Right cardiac atrium (tissue), 5 donors: ENCODE measurements at regions not wholly inside any gene's neighbourhood (a gene's known extent, or its start where the extent isn't known, plus 50 kb on each side); places are given as distances from the start of the nearest gene placed in this dataset.
"Not testable (repeated sequence)": the region's sequence is repeated elsewhere in the genome, so short reads cannot be mapped to it uniquely, and the experiment has no call there.

Source experiments
- ATAC-seq, 2 donors: fragments of 200-7000 bp; cut with Tn5 transposase; one replicate each; pipeline versions ENCODE4 v1.8.0 to v1.9.1; 2020; ENCODE audit warnings: moderate library complexity in 2 of 2, mild to moderate bottlenecking in 1 of 2
- DNase-seq, 3 donors: peaks; one replicate each; pipeline ENCODE4 v3.0.0-alpha.2; 2020
- H3K27ac ChIP-seq: one replicate; pipeline ENCODE4 v1.5.1; 2013; ENCODE audit warnings: mild to moderate bottlenecking, low read length, control low read depth, moderate library complexity
- H3K27me3 ChIP-seq: one replicate; pipeline ENCODE4 v1.6.1; 2013; ENCODE audit not compliant: control insufficient read depth, insufficient read depth
- H3K4me1 ChIP-seq: one replicate; pipeline ENCODE4 v1.6.1; 2013; ENCODE audit warnings: low read length; ENCODE audit not compliant: control insufficient read depth, insufficient read depth
- H3K4me3 ChIP-seq: one replicate; pipeline ENCODE4 v1.5.1; 2013; ENCODE audit warnings: low read length, control low read depth
- H3K9me3 ChIP-seq: one replicate; pipeline ENCODE4 v1.6.1; 2013; ENCODE audit warnings: low read length; ENCODE audit not compliant: control insufficient read depth
- WGBS: extraction: QIAGEN DNeasy Blood & Tissue Kit; methylation state at CpG from one replicate; pipeline ENCODE4 v1.1.7; 2013; 5-methylcytosine and 5-hydroxymethylcytosine counted together
- intact Hi-C, 4 donors: fragments of 100-400 bp; cut with DNase I; formaldehyde crosslinking; loops; one replicate each; pipeline versions ENCODE4 v1.11.0 to v1.14.0; 2022 to 2023
- donor health status: healthy with polysubstance abuse.
- donor health status: DM: no; HTN: yes; CAD: no.
- donor health status: DM: no; HTN: no; CAD: no.
- donor health status: DM: no; HTN: yes; CAD: no; lungs with severe emphysema.
- donor health status: DM: yes; HTN: yes; CAD: no.

GRCh38 chr7:77484785-77485184 is 52.3 kb upstream of the PTPN12 start:
- no peak for ATAC-seq
- H3K4me1 ChIP-seq: no peaks in the 10 kb centered on the region
- intact Hi-C loops: no loop called here
- H3K27ac ChIP-seq: no peak overlapping the region
- 79% methylated on average over 7 of the region's 7 CpGs for WGBS
- no peak overlapping the region for H3K4me3 ChIP-seq
- no peaks in the 10 kb centered on the region for H3K9me3 ChIP-seq
- no peak for DNase-seq
- no peaks in the 10 kb centered on the region for H3K27me3 ChIP-seq

- H3K27ac ChIP-seq: no peak overlapping the region
- DNase-seq (no peak), ATAC-seq (no peak)
- H3K4me3 ChIP-seq: no peak overlapping the region
- no peaks in the 10 kb centered on the region for H3K9me3 ChIP-seq
- H3K4me1 ChIP-seq: no peaks in the 10 kb centered on the region
- 77% methylated on average over 3 of the region's 3 CpGs for WGBS
- H3K27me3 ChIP-seq: no peaks in the 10 kb centered on the region
- intact Hi-C loops: no loop called here
These were observed 55.1 kb upstream of the PTPN12 start for GRCh38 chr7:77482015-77482414.

DNA sequence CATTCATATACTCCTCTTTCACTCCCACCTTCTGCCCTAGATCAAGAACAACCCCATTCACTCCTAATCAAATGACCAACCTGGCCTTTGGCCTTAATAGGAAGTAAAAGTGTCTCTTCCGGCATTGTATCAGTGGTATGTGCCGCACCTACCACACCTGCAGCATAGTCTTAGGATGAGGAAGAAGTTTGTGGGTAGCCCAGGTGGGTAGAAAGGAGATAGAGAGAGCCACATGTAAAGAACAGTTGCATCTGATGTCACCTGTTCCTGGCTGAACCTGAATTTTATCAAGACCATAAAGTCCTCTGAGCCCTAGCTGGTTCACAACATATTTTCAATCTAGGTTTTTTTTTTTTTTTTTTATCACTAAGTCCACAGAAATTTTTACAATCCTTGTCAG is 55.5 kb upstream of the PTPN12 start:
- DNase-seq (no peak), ATAC-seq (no peak)
- no peaks in the 10 kb centered on the region for H3K4me1 ChIP-seq
- no peak overlapping the region for H3K27ac ChIP-seq
- intact Hi-C loops: no loop called here
- H3K4me3 ChIP-seq: no peak overlapping the region
- H3K9me3 ChIP-seq: no peaks in the 10 kb centered on the region
- WGBS: 97% methylated on average over 2 of the region's 2 CpGs
- no peaks in the 10 kb centered on the region for H3K27me3 ChIP-seq

- DNase-seq, H3K4me1 ChIP-seq, intact Hi-C loops, H3K27ac ChIP-seq, ATAC-seq, H3K27me3 ChIP-seq, H3K9me3 ChIP-seq, H3K4me3 ChIP-seq: not testable (repeated sequence)
- WGBS: 90% methylated on average over 4 of the region's 4 CpGs
These were observed 56.9 kb upstream of the PTPN12 start for GRCh38 chr7:77480102-77480627.

GRCh38 chr7:77479536-77480088 is 57.5 kb upstream of the PTPN12 start:
- intact Hi-C loops: no loop called here
- no peaks in the 10 kb centered on the region for H3K9me3 ChIP-seq
- ATAC-seq: no peak

GRCh38 chr7:77476871-77477270 is 60.2 kb upstream of the PTPN12 start:
- H3K27me3 ChIP-seq: no peaks in the 10 kb centered on the region
- no peaks in the 10 kb centered on the region for H3K4me1 ChIP-seq
- no peak overlapping the region for H3K4me3 ChIP-seq
- WGBS: 76% methylated on average over 3 of the region's 3 CpGs
- DNase-seq (no peak), ATAC-seq (no peak)
- H3K9me3 ChIP-seq: no peaks in the 10 kb centered on the region
- no peak overlapping the region for H3K27ac ChIP-seq
- intact Hi-C loops: no loop called here

More at GRCh38 chr7:77479536-77480088, 57.5 kb upstream of the PTPN12 start:
- 86% methylated on average over 3 of the region's 3 CpGs for WGBS
- H3K27ac ChIP-seq: no peak overlapping the region
- DNase-seq: no peak
- H3K4me1 ChIP-seq: no peaks in the 10 kb centered on the region
- H3K4me3 ChIP-seq: no peak overlapping the region
- H3K27me3 ChIP-seq: no peaks in the 10 kb centered on the region

- H3K27ac ChIP-seq: no peak overlapping the region
- ATAC-seq (no peak), DNase-seq (no peak)
- H3K9me3 ChIP-seq: no peaks in the 10 kb centered on the region
- H3K4me3 ChIP-seq: no peak overlapping the region
- H3K27me3 ChIP-seq: no peaks in the 10 kb centered on the region
- no peaks in the 10 kb centered on the region for H3K4me1 ChIP-seq
- intact Hi-C loops: no loop called here
These were observed 59.0 kb upstream of the GSAP start for GRCh38 chr7:77475181-77475580.

DNA sequence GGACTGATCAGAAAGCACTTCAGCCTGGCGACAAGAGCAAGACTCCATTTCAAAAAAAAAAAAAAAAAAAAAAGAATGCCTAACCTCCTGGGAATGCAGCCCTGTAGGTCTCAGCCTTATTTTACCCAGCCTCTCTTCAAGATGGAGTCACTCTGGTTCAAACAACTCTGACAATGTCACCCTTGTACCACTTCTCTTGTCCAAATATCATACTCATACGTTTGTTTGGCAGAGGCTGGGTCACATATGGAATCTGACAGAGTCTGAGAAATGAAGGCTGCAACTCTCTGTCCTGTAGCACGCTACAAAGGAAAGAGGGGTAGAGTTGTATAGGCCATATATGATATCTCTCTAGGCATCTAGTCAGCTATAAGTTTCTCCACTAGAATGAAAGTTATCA is 58.6 kb upstream of the GSAP start:
- no peak for DNase-seq
- Histone ChIP-seq H3K9me3 (no peaks in the 10 kb centered on the region), H3K27ac (no peak overlapping the region), H3K4me3 (no peak overlapping the region), H3K27me3 (no peaks in the 10 kb centered on the region), H3K4me1 (no peaks in the 10 kb centered on the region)
- intact Hi-C loops: no loop called here
- ATAC-seq: no peak
- 74% methylated on average over 3 of the region's 3 CpGs for WGBS

GRCh38 chr7:77473229-77474005 is 57.3 kb upstream of the GSAP start:
- Histone ChIP-seq H3K27me3 (no peaks in the 10 kb centered on the region), H3K4me3 (no peak overlapping the region), H3K4me1 (no peaks in the 10 kb centered on the region), H3K9me3 (no peaks in the 10 kb centered on the region), H3K27ac (no peak overlapping the region)
- intact Hi-C loops: no loop called here
- ATAC-seq (no peak), DNase-seq (no peak)
- WGBS: 83% methylated on average over 8 of the region's 8 CpGs

DNA sequence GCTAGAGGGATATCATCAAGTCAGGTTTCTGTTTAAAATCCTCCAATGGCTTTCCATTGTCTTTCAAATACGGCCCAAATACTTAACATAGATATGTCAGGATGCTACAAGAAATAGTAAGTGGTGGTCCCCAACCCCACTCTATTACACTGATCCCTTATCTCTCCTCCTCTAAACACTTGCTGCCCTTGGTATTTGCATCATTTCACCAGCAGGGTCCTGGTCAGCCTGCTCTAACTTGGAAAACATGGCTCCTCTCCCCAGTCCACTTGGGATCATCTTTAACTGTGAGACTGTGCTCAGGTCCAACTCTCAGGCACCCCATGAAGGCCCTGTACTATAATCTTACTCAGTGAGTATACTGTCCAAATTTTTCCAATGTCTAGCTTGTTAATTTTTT is 53.8 kb upstream of the GSAP start:
- no peak for ATAC-seq
- DNase-seq: no peak
- Histone ChIP-seq H3K27ac (no peak overlapping the region), H3K27me3 (no peaks in the 10 kb centered on the region), H3K4me3 (no peak overlapping the region), H3K4me1 (no peaks in the 10 kb centered on the region), H3K9me3 (no peaks in the 10 kb centered on the region)
- 96% methylated on average over 1 of the region's 1 CpG for WGBS
- intact Hi-C loops: no loop called here

DNA sequence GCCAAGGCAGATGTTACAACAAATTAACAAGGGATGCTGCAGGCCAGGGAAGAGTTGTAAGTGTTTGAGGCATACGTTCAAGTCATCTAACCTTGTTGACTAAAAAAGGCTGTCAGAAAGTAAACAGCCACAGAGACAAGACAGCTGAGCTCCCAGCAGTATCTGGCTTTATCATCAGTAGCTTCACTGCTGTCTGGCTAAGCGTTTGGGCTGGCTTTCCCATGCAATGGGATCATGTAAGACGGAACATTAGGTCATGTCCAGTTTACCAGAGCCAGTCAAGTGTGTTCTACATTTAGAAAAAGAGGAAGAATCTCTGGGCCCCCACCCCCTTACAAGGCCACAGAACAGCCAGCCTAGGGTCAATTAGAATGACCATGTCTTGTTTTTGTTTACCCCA is 51.3 kb upstream of the GSAP start:
- intact Hi-C loops: no loop called here
- peak; percentile 62 to 75 for ATAC-seq
- Histone ChIP-seq H3K9me3 (no peaks in the 10 kb centered on the region), H3K4me1 (no peaks in the 10 kb centered on the region), H3K27me3 (no peaks in the 10 kb centered on the region), H3K4me3 (no peak overlapping the region), H3K27ac (no peak overlapping the region)
- 47% methylated on average over 3 of the region's 3 CpGs for WGBS
- DNase-seq: peak; percentile 19 to 50 (median 47)
